ENCODE measurements at regions not wholly inside any gene's neighbourhood (a gene's known extent, or its start where the extent isn't known, plus 50 kb on each side); places are given as distances from the start of the nearest gene placed in this dataset.

GRCh38 chr11:97136067-97136466 is 746.3 kb downstream of the JRKL start:
- TF ChIP-seq EZH2 (IDR thresholded peaks at IDR 0.05; ENCODE audit: borderline replicate concordance, insufficient read depth, low read depth, low read length, poor library complexity, severe bottlenecking) (no peak), CTCF (IDR thresholded peaks at IDR 0.05) (no peak)
- no peak overlapping the region for H3K27ac Mint-ChIP-seq
- no peaks in the 10 kb centered on the region for H3K27me3 ChIP-seq (replicated peaks in 1 of 4; ENCODE audit: control extremely low read depth in 1 of 4, control insufficient read depth in 3 of 4, insufficient read depth in 4 of 4, low read length in 3 of 4)
- intact Hi-C loops (cut with micrococcal nuclease), result no loop called here
- H3K9me3 ChIP-seq (ENCODE audit: control extremely low read depth in 1 of 3, control insufficient read depth in 2 of 3, insufficient read depth in 1 of 3, low read length in 2 of 3), result no peaks in the 10 kb centered on the region
- POLR2A ChIA-PET, result no interaction called here
- H3K9me3 Mint-ChIP-seq (ENCODE audit: insufficient read depth), result peaks cover 24% of the 10 kb centered on the region
- DNase-seq, result no peak
- H3K4me1 Mint-ChIP-seq, result no peaks in the 10 kb centered on the region
- H4K20me1 ChIP-seq (ENCODE audit: control insufficient read depth, insufficient read depth, low read length, poor library complexity, severe bottlenecking), result no peaks in the 10 kb centered on the region
- no peaks in the 10 kb centered on the region for H3K27me3 Mint-ChIP-seq
- 91% methylated on average over 1 of the region's 1 CpG for WGBS (ENCODE audit: insufficient coverage)
- no peak for ATAC-seq (ENCODE audit: low read depth)
- no peak overlapping the region for H3K27ac ChIP-seq (ENCODE audit: low read length in 2 of 2)
- no peaks in the 10 kb centered on the region for H3K79me2 ChIP-seq (ENCODE audit: control insufficient read depth, insufficient read depth, low read length)
- no peak overlapping the region for H3K4me3 Mint-ChIP-seq
- no peaks in the 10 kb centered on the region for H3K36me3 ChIP-seq (replicated peaks in 1 of 2; ENCODE audit: control extremely low read depth in 1 of 2, control insufficient read depth in 1 of 2, extremely low read depth in 1 of 2, insufficient read depth in 2 of 2, low read length in 1 of 2)
- H3K9ac ChIP-seq (ENCODE audit: low read length), result no peak overlapping the region
- no peak overlapping the region for H3K4me2 ChIP-seq (replicated peaks; ENCODE audit: low read depth, low read length, poor library complexity, severe bottlenecking)
- H3K4me3 ChIP-seq (ENCODE audit: control extremely low read depth in 1 of 5, extremely low read depth in 1 of 5, insufficient read depth in 1 of 5, low read depth in 2 of 5, low read length in 4 of 5), result no peak overlapping the region
- H3K4me1 ChIP-seq (ENCODE audit: control insufficient read depth in 2 of 2, insufficient read depth in 2 of 2, low read length in 2 of 2), result no peaks in the 10 kb centered on the region
- CTCF ChIA-PET, result no interaction called here
- no peak overlapping the region for H2AFZ ChIP-seq (ENCODE audit: insufficient read depth, low read depth, low read length, poor library complexity, severe bottlenecking)

DNA sequence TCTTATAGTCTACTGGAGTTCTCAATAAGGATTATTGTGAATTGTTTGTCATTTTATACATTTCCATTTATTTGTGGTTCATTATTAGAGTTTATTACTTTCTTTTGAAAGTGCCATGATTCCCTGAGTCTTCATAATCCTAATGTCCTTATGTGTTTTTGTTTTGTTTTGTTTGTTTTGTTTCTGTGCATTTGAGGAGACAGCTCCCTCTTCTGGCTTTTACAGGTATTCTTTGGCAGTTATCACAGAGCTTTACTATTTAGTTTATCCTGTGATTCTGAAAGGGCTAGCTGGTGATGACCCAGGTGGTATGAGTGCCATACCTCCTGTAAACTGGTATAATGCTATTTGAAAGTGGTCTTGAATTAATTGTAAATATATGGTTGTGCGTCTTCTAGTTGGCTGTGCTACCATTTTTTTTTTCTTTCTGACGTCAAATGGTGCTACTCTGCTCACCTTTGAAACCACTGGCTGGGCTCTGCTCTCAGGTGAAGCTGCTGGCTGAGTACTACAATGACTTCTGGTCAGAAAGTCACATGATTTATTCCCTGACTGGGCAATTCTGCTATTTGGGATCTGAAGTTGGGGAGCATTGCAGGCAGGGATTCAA is 751.2 kb downstream of the JRKL start:
- no peak for DNase-seq
- CTCF ChIA-PET, result no interaction called here
- no peaks in the 10 kb centered on the region for H3K27me3 Mint-ChIP-seq
- H3K9ac ChIP-seq (ENCODE audit: low read length), result no peak overlapping the region
- no peak overlapping the region for H3K4me3 ChIP-seq (ENCODE audit: control extremely low read depth in 1 of 5, extremely low read depth in 1 of 5, insufficient read depth in 1 of 5, low read depth in 2 of 5, low read length in 4 of 5)
- no peaks in the 10 kb centered on the region for H3K4me1 Mint-ChIP-seq
- no peaks in the 10 kb centered on the region for H3K4me1 ChIP-seq (ENCODE audit: control insufficient read depth in 2 of 2, insufficient read depth in 2 of 2, low read length in 2 of 2)
- H2AFZ ChIP-seq (ENCODE audit: insufficient read depth, low read depth, low read length, poor library complexity, severe bottlenecking), result no peak overlapping the region
- no peak for ATAC-seq (ENCODE audit: low read depth)
- TF ChIP-seq EZH2 (IDR thresholded peaks at IDR 0.05; ENCODE audit: borderline replicate concordance, insufficient read depth, low read depth, low read length, poor library complexity, severe bottlenecking) (no peak), CTCF (IDR thresholded peaks at IDR 0.05) (no peak)
- no peak overlapping the region for H3K4me2 ChIP-seq (replicated peaks; ENCODE audit: low read depth, low read length, poor library complexity, severe bottlenecking)
- no peak overlapping the region for H3K4me3 Mint-ChIP-seq
- no peaks in the 10 kb centered on the region for H3K36me3 ChIP-seq (replicated peaks in 1 of 2; ENCODE audit: control extremely low read depth in 1 of 2, control insufficient read depth in 1 of 2, extremely low read depth in 1 of 2, insufficient read depth in 2 of 2, low read length in 1 of 2)
- H3K9me3 Mint-ChIP-seq (ENCODE audit: insufficient read depth), result peaks cover 22% of the 10 kb centered on the region
- WGBS (ENCODE audit: insufficient coverage), result 57% methylated on average over 1 of the region's 2 CpGs
- H3K27me3 ChIP-seq (replicated peaks in 1 of 4; ENCODE audit: control extremely low read depth in 1 of 4, control insufficient read depth in 3 of 4, insufficient read depth in 4 of 4, low read length in 3 of 4), result no peaks in the 10 kb centered on the region
- no peaks in the 10 kb centered on the region for H4K20me1 ChIP-seq (ENCODE audit: control insufficient read depth, insufficient read depth, low read length, poor library complexity, severe bottlenecking)
- H3K27ac Mint-ChIP-seq, result no peak overlapping the region
- intact Hi-C loops (cut with micrococcal nuclease), result no loop called here
- H3K79me2 ChIP-seq (ENCODE audit: control insufficient read depth, insufficient read depth, low read length), result no peaks in the 10 kb centered on the region
- H3K27ac ChIP-seq (ENCODE audit: low read length in 2 of 2), result no peak overlapping the region
- POLR2A ChIA-PET, result no interaction called here
- H3K9me3 ChIP-seq (ENCODE audit: control extremely low read depth in 1 of 3, control insufficient read depth in 2 of 3, insufficient read depth in 1 of 3, low read length in 2 of 3), result no peaks in the 10 kb centered on the region
